ENCODE measurements at regions not wholly inside any gene's neighbourhood (a gene's known extent, or its start where the extent isn't known, plus 50 kb on each side); places are given as distances from the start of the nearest gene placed in this dataset.

DNA sequence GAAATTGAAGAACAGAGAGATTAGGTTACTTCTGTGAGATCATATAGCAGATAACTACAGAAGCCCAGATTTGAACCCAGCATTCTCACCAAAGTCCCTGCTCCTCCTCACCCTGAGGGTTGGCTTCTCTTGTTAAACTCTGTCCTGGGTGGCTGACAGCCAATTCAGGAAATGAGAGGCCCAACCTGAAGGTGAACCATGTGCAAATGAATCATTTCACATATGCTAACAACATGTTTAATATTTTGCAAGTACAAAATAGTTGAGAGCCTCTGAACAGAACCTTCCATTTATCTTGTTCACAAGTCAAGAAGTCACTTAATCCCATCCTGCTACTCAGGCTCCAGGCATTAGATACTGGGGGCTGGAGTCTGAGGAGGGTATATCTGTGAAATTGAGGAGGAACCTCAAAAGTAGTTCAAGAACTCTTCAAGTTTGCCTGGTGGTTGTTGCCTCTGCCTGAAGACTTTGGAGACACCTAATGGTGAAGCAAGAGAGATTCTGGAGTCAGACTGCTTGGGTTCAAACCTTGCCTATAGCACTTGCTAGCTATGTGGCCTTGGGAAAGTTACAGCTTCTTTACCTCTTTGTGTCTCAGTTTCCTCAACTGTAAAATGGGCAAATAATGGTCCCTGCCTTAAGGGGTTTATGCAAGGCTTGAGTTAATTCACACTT lies 564.0 kb downstream of the PSAT1 start:
- Histone ChIP-seq H2BK5ac (ENCODE audit: low read depth, low read length, poor library complexity, severe bottlenecking) (no peak overlapping the region), H3K9ac (ENCODE audit: low read length) (no peak overlapping the region), H2BK120ac (ENCODE audit: low read depth, low read length) (no peak overlapping the region), H3K4me1 (ENCODE audit: control insufficient read depth, insufficient read depth, low read depth, low read length) (peaks cover 6% of the 10 kb centered on the region), H2AFZ (ENCODE audit: low read depth, low read length) (no peak overlapping the region), H3K27me3 (ENCODE audit: control insufficient read depth in 1 of 2, insufficient read depth in 1 of 2, low read length in 2 of 2) (no peaks in the 10 kb centered on the region), H3K27ac (ENCODE audit: low read length, poor library complexity, severe bottlenecking) (no peak overlapping the region), H2AK5ac (ENCODE audit: low read length, severe bottlenecking) (no peak overlapping the region), H3K14ac (ENCODE audit: low read length in 2 of 2) (no peak overlapping the region), H4K8ac (ENCODE audit: low read length) (no peak overlapping the region), H4K91ac (ENCODE audit: low read length) (no peak overlapping the region), H3K4me2 (ENCODE audit: low read length, poor library complexity, severe bottlenecking) (no peak overlapping the region), H3K4ac (ENCODE audit: low read depth in 1 of 2, low read length in 2 of 2) (no peak overlapping the region), H3K36me3 (ENCODE audit: control insufficient read depth in 1 of 2, insufficient read depth in 2 of 2, low read depth in 1 of 2, low read length in 2 of 2) (no peaks in the 10 kb centered on the region), H3K79me1 (replicated peaks; ENCODE audit: low read length, poor library complexity, severe bottlenecking) (no peaks in the 10 kb centered on the region), H3K18ac (ENCODE audit: low read depth in 1 of 2, low read length in 2 of 2) (peak overlapping the region in 1 of 2 experiments; percentile 2), H3K23ac (ENCODE audit: low read length in 2 of 2) (no peak overlapping the region), H2BK15ac (ENCODE audit: low read depth, poor library complexity, severe bottlenecking) (no peak overlapping the region), H3K4me3 (ENCODE audit: insufficient read depth in 1 of 2, low read depth in 1 of 2, low read length in 2 of 2) (no peak overlapping the region), H2BK12ac (ENCODE audit: low read length in 2 of 2) (peak overlapping the region in 1 of 2 experiments; percentile 33), H3K9me3 (ENCODE audit: control insufficient read depth, low read length) (no peaks in the 10 kb centered on the region)
- no peak for DNase-seq

- no peak overlapping the region for H3K23ac ChIP-seq (ENCODE audit: low read length in 2 of 2)
- H4K91ac ChIP-seq (ENCODE audit: low read length) = no peak overlapping the region
- H3K4me3 ChIP-seq (ENCODE audit: insufficient read depth in 1 of 2, low read depth in 1 of 2, low read length in 2 of 2) = no peak overlapping the region
- no peak overlapping the region for H2AK5ac ChIP-seq (ENCODE audit: low read length, severe bottlenecking)
- H3K4me1 ChIP-seq (ENCODE audit: control insufficient read depth, insufficient read depth, low read depth, low read length) = peaks cover 6% of the 10 kb centered on the region
- H2BK5ac ChIP-seq (ENCODE audit: low read depth, low read length, poor library complexity, severe bottlenecking) = no peak overlapping the region
- H3K4me2 ChIP-seq (ENCODE audit: low read length, poor library complexity, severe bottlenecking) = no peak overlapping the region
- H2AFZ ChIP-seq (ENCODE audit: low read depth, low read length) = no peak overlapping the region
- no peak overlapping the region for H3K4ac ChIP-seq (ENCODE audit: low read depth in 1 of 2, low read length in 2 of 2)
- no peaks in the 10 kb centered on the region for H3K27me3 ChIP-seq (ENCODE audit: control insufficient read depth in 1 of 2, insufficient read depth in 1 of 2, low read length in 2 of 2)
- H4K8ac ChIP-seq (ENCODE audit: low read length) = no peak overlapping the region
- H3K27ac ChIP-seq (ENCODE audit: low read length, poor library complexity, severe bottlenecking) = no peak overlapping the region
- no peak overlapping the region for H2BK12ac ChIP-seq (ENCODE audit: low read length in 2 of 2)
- no peak overlapping the region for H3K18ac ChIP-seq (ENCODE audit: low read depth in 1 of 2, low read length in 2 of 2)
- no peak overlapping the region for H3K14ac ChIP-seq (ENCODE audit: low read length in 2 of 2)
- no peak overlapping the region for H2BK120ac ChIP-seq (ENCODE audit: low read depth, low read length)
- no peak overlapping the region for H2BK15ac ChIP-seq (ENCODE audit: low read depth, poor library complexity, severe bottlenecking)
- H3K9ac ChIP-seq (ENCODE audit: low read length) = no peak overlapping the region
- DNase-seq = no peak
- 81% methylated on average over 4 of the region's 4 CpGs for WGBS
- H3K79me1 ChIP-seq (replicated peaks; ENCODE audit: low read length, poor library complexity, severe bottlenecking) = no peaks in the 10 kb centered on the region
- H3K9me3 ChIP-seq (ENCODE audit: control insufficient read depth, low read length) = no peaks in the 10 kb centered on the region
- H3K36me3 ChIP-seq (ENCODE audit: control insufficient read depth in 1 of 2, insufficient read depth in 2 of 2, low read depth in 1 of 2, low read length in 2 of 2) = no peaks in the 10 kb centered on the region
These were observed 566.6 kb downstream of the PSAT1 start for GRCh38 chr9:78863531-78863930.

GRCh38 chr9:78865737-78866136 lies 568.8 kb downstream of the PSAT1 start:
- peaks cover 6% of the 10 kb centered on the region for H3K4me1 ChIP-seq (ENCODE audit: control insufficient read depth, insufficient read depth, low read depth, low read length)
- 17% methylated on average over 1 of the region's 2 CpGs for WGBS
- H3K23ac ChIP-seq (ENCODE audit: low read length in 2 of 2) = no peak overlapping the region
- H2AFZ ChIP-seq (ENCODE audit: low read depth, low read length) = no peak overlapping the region
- peak overlapping the region in 1 of 2 experiments; percentile 13 for H3K18ac ChIP-seq (ENCODE audit: low read depth in 1 of 2, low read length in 2 of 2)
- H3K4me2 ChIP-seq (ENCODE audit: low read length, poor library complexity, severe bottlenecking) = no peak overlapping the region
- no peaks in the 10 kb centered on the region for H3K36me3 ChIP-seq (ENCODE audit: control insufficient read depth in 1 of 2, insufficient read depth in 2 of 2, low read depth in 1 of 2, low read length in 2 of 2)
- no peak overlapping the region for H3K14ac ChIP-seq (ENCODE audit: low read length in 2 of 2)
- no peaks in the 10 kb centered on the region for H3K27me3 ChIP-seq (ENCODE audit: control insufficient read depth in 1 of 2, insufficient read depth in 1 of 2, low read length in 2 of 2)
- H3K79me1 ChIP-seq (replicated peaks; ENCODE audit: low read length, poor library complexity, severe bottlenecking) = no peaks in the 10 kb centered on the region
- no peak overlapping the region for H4K91ac ChIP-seq (ENCODE audit: low read length)
- H2AK5ac ChIP-seq (ENCODE audit: low read length, severe bottlenecking) = no peak overlapping the region
- H3K9me3 ChIP-seq (ENCODE audit: control insufficient read depth, low read length) = no peaks in the 10 kb centered on the region
- no peak overlapping the region for H2BK120ac ChIP-seq (ENCODE audit: low read depth, low read length)
- H2BK12ac ChIP-seq (ENCODE audit: low read length in 2 of 2) = no peak overlapping the region
- H3K4me3 ChIP-seq (ENCODE audit: insufficient read depth in 1 of 2, low read depth in 1 of 2, low read length in 2 of 2) = no peak overlapping the region
- peak overlapping the region in 1 of 2 experiments; percentile 13 for H3K4ac ChIP-seq (ENCODE audit: low read depth in 1 of 2, low read length in 2 of 2)
- DNase-seq = no peak
- H3K27ac ChIP-seq (ENCODE audit: low read length, poor library complexity, severe bottlenecking) = peak overlapping the region; percentile 32
- no peak overlapping the region for H3K9ac ChIP-seq (ENCODE audit: low read length)
- no peak overlapping the region for H2BK15ac ChIP-seq (ENCODE audit: low read depth, poor library complexity, severe bottlenecking)
- H4K8ac ChIP-seq (ENCODE audit: low read length) = no peak overlapping the region
- no peak overlapping the region for H2BK5ac ChIP-seq (ENCODE audit: low read depth, low read length, poor library complexity, severe bottlenecking)

- 0% methylated on average over 2 of the region's 6 CpGs for WGBS
- no peak overlapping the region for H3K4me2 ChIP-seq (ENCODE audit: low read length, poor library complexity, severe bottlenecking)
- H2BK120ac ChIP-seq (ENCODE audit: low read depth, low read length) = no peak overlapping the region
- no peak overlapping the region for H2BK5ac ChIP-seq (ENCODE audit: low read depth, low read length, poor library complexity, severe bottlenecking)
- no peak overlapping the region for H3K4me3 ChIP-seq (ENCODE audit: insufficient read depth in 1 of 2, low read depth in 1 of 2, low read length in 2 of 2)
- H3K4me1 ChIP-seq (ENCODE audit: control insufficient read depth, insufficient read depth, low read depth, low read length) = peaks cover 5% of the 10 kb centered on the region
- H3K27ac ChIP-seq (ENCODE audit: low read length, poor library complexity, severe bottlenecking) = peak overlapping the region; percentile 91
- peak; percentile 91 for DNase-seq
- H4K91ac ChIP-seq (ENCODE audit: low read length) = no peak overlapping the region
- no peak overlapping the region for H2BK12ac ChIP-seq (ENCODE audit: low read length in 2 of 2)
- no peaks in the 10 kb centered on the region for H3K79me1 ChIP-seq (replicated peaks; ENCODE audit: low read length, poor library complexity, severe bottlenecking)
- no peak overlapping the region for H3K23ac ChIP-seq (ENCODE audit: low read length in 2 of 2)
- H2AFZ ChIP-seq (ENCODE audit: low read depth, low read length) = no peak overlapping the region
- no peak overlapping the region for H3K4ac ChIP-seq (ENCODE audit: low read depth in 1 of 2, low read length in 2 of 2)
- H3K18ac ChIP-seq (ENCODE audit: low read depth in 1 of 2, low read length in 2 of 2) = no peak overlapping the region
- no peak overlapping the region for H2BK15ac ChIP-seq (ENCODE audit: low read depth, poor library complexity, severe bottlenecking)
- no peaks in the 10 kb centered on the region for H3K27me3 ChIP-seq (ENCODE audit: control insufficient read depth in 1 of 2, insufficient read depth in 1 of 2, low read length in 2 of 2)
- no peak overlapping the region for H3K9ac ChIP-seq (ENCODE audit: low read length)
- H3K36me3 ChIP-seq (ENCODE audit: control insufficient read depth in 1 of 2, insufficient read depth in 2 of 2, low read depth in 1 of 2, low read length in 2 of 2) = no peaks in the 10 kb centered on the region
- no peaks in the 10 kb centered on the region for H3K9me3 ChIP-seq (ENCODE audit: control insufficient read depth, low read length)
- no peak overlapping the region for H4K8ac ChIP-seq (ENCODE audit: low read length)
- H3K14ac ChIP-seq (ENCODE audit: low read length in 2 of 2) = no peak overlapping the region
- H2AK5ac ChIP-seq (ENCODE audit: low read length, severe bottlenecking) = no peak overlapping the region
These were observed 569.5 kb downstream of the PSAT1 start for GRCh38 chr9:78866207-78867132.
